Pons (tissue), 1 donor: ENCODE measurements at regions not wholly inside any gene's neighbourhood (a gene's known extent, or its start where the extent isn't known, plus 50 kb on each side); places are given as distances from the start of the nearest gene placed in this dataset.

Experiments
- DNase-seq: peaks from one replicate; pipeline ENCODE4 v3.0.0-alpha.2; 2016; ENCODE audit warnings: low spot score

DNA sequence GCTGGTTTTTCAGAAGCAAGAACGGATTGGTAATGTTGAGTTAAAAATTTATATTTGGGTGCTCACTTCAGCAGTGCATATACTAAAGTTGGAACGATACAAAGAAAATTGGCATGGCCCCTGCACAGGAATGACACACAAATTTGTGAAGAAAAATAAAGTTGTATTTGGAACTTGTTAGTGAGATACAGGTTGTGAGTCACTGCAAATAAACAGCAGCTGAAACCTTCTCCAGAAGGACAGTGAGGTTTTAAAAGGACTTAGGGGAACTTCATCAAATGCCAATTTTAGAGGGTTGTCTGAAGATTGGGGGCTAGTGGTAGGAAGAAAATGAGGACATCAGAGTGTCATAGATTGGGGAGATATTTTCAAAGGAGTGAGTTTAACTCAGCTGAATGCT, 79.7 kb upstream of the ELOVL6 start:
- no peak for DNase-seq

DNA sequence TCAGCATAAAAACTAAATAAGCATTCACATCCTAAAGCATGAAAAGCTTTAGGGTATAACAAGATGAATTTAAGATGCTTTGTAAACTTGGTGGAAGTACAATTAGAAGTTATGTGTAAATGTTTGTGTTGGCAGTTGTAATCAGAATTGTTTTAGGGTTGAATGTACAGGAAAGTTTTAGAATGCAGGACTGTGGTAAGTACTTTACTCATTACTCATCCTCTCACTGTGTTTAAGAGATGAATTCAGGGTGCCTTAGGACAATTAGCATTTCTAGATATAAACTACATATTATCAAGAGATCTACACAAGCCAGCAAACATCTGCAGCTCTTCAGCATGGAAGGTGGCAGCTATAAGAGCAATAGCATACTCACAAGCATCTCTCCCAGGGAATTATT, 77.5 kb upstream of the ELOVL6 start:
- DNase-seq: no peak

DNA sequence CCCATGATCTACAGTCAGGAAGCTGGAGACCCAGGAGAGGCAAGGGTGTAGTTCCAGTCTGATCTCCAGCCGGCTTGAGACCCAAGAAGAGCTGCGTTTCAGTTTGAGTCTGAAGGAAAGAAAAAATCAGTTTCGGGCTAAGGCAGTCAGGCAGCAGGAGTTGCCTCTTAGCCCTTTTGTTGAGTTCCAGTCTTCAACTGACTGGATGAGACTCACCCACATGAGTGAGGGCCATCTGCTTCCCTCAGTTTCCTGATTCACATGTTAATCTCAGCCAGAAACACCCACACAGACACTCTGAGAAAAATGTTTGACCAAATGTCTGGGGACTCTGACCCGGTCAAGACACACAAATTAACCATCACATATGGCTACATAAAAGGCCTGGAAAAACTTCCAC, 73.6 kb upstream of the ELOVL6 start:
- DNase-seq: no peak

DNA sequence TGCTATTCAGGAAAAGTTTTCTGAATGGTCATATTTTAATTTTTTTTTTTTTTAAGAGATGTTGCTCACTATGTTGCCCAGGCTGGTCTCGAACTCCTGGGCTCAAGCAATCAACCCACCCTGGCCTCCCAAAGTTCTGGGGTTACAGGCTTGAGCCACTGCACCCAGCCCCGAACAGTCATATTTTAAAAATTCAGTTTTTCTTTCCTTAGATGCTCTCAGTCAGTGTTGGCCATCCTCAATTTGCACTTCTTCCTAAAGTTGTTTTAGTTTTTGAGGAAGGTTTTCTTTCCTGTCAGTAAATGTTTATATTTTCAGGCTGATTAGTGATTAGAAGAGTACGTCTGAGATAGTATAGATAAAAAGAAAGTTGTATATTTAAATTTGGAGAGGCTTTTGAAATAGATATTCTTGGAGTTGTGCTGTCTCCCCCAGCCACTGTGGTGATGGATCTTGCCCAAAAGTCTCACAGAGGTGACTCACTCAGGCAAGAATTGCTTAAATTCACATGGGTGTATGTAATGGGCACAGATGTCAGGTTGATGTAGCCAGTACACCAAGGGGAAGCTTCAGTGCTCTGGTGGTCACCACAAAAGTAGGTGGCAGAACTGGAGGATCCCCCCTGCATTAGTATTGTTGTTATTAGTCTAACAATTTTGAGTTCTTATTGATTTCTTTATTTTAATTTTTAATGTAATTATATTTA, 72.2 kb upstream of the ELOVL6 start:
- DNase-seq: no peak

DNA sequence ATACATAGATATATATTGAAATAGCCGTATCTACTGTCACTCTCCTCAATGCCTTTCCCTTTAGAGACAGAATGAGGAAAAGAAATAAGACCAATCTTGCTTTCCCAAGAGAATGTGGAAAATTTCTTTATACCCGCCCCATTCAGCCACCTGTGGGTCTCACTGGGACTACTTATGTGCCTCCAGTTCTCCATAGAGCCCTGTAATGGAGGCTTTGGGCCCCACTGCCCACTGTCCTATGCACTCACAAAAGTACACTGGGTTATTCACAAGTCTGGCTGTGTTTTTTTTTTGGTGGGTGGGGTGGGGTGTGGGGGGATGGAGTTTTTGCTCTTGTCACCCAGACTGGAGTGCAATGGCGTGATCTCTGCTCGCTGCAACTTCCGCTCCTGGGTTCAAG, 70.4 kb upstream of the ELOVL6 start:
- no peak for DNase-seq

DNA sequence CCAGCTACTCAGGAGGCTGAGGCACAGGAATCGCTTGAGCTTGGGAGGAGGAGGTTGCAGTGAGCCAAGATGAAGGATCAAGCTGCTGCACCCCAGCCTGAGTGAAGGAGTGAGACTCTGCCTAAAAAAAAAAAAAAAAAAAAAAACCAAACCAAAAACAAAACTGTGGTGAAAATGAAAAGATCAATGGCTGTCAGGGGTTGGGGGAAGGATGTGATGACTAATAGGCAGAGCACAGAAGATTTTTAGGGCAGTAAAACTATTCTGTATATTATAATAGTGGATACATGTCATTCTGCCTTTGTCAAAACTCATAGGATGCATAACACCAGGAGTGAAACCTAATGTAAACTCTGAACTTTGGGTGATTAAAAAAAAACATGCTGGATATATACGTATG, 69.9 kb upstream of the ELOVL6 start:
- DNase-seq: no peak

DNA sequence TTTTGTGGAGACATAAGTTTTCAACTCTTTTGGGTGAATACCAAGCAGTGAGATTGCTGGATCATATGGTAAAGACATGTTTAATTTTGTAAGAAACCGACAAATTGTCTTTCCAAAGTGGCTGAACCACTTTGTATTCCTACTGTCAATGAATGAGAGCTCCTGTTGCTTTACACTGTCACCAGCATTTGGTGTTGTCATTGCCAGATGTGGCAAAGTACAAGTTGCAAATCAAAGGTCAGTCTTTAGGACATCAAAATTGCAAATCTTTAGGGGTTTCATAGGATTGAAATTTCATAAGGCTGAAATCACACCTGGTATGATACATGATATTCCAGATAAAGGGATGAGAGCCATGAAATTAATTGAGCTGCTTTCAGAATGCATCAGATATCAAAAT, 67.7 kb upstream of the ELOVL6 start:
- no peak for DNase-seq

DNA sequence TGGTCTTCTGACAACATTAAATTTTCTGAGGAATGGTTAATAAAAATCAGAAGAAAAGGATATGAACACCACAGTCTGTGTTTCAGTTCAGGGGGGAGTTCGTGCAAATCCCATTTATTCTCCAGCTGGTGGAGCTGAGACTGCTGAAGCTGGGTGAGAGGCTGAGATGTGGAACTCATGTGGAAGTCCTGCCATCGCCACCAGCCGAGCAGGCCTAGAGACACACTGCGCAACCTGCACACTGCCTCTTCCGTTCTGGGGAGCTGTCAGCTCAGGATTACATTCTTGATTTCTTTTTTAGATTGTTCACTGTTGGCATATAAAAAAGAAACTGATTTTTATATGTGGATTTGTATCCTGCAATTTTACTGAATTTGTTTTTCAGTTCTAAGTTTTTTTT, 66.6 kb upstream of the ELOVL6 start:
- DNase-seq: no peak

DNA sequence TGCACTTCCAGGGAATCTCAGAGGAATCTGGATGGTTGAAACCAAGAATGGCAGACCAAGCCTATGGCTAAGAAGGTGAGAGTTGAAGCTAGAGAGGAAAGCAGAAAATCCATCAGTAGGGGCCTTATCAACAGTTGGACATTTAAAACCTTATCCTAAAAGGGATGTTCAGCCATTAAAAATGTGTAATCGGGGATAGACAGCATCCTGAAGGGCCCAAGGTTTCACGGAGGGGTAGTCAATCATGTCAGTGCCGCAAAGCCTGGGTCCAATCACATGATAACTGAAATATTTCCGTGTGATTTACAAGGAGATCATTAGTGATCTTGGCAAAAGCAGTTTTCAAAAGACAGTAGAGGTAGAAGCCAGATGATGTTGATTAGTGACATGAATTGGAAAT, 61.9 kb upstream of the ELOVL6 start:
- DNase-seq: no peak

DNA sequence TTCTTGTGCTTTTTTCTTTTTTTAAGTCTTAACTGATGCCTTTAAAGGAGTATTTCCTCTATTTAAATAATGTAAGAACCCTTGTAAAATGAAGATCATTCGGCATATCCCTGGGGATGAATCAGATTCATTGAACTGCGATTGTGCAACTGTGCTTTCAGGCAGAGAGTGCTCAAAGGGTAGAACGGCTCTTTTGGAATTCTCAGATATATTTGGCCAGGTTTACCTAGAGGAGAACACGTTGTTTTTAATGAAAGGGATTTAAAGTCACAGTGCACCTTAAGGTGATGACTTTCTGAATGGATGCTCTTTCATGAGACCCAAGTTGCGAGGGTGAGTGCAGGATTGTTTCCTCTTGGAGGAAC, 51.6 kb upstream of the ELOVL6 start:
- DNase-seq: no peak

DNA sequence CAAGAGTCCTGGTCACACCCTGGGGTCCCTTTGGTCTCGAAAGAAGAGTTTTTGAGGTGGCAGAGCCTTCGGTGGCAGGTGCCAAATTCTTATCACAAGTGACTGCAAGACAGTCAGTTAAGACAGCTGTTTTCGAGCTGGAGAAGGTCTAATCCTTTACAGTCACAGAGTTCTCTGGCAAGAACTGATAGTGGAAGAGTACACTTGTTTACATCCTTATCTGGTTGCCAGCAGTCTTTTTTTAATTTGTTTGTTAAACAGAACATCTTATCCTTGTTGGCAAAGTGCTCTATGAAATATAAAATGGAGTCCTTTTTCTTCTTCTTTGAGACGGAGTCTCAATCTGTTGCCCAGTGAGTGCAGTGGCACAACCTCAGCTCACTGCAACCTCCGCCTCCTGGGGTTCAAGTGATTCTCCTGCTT, 50.4 kb upstream of the ELOVL6 start:
- DNase-seq: no peak
